GM23338 (cell line): ENCODE measurements at regions not wholly inside any gene's neighbourhood (a gene's known extent, or its start where the extent isn't known, plus 50 kb on each side); places are given as distances from the start of the nearest gene placed in this dataset.

Experiments
- ATAC-seq: fragments of 200-7000 bp; cut with Tn5 transposase; 3 replicates; pipeline ENCODE4 v1.9.1; 2020
- DNase-seq: peaks from one replicate; pipeline ENCODE4 v3.0.0-alpha.2; 2015; ENCODE audit warnings: low spot score
- H2AFZ ChIP-seq: fragments of 200-600 bp; sonication (generic); 2 replicates; pipeline ENCODE4 v1.8.0; 2016; ENCODE audit warnings: antibody characterized with exemption, mild to moderate bottlenecking, moderate library complexity
- H3F3A ChIP-seq: fragments of 200-600 bp; sonication (generic); replicated peaks from 2 replicates; pipeline ENCODE4 v1.8.0; 2017; ENCODE audit warnings: antibody characterized with exemption, mixed run types, low read depth
- H3K27ac ChIP-seq: fragments of 200-600 bp; sonication (generic); 2 replicates; pipeline ENCODE4 v1.6.1; 2016; ENCODE audit warnings: low read depth
- H3K27me3 ChIP-seq: fragments of 200-600 bp; sonication (generic); 2 replicates; pipeline ENCODE4 v1.8.0; 2016; ENCODE audit warnings: mild to moderate bottlenecking, mixed run types, moderate library complexity; ENCODE audit not compliant: insufficient read depth
- H3K36me3 ChIP-seq: fragments of 200-600 bp; sonication (generic); 2 replicates; pipeline ENCODE4 v1.8.0; 2016; ENCODE audit warnings: mild to moderate bottlenecking; ENCODE audit not compliant: insufficient read depth
- H3K4me1 ChIP-seq: fragments of 200-600 bp; sonication (generic); 2 replicates; pipeline ENCODE4 v1.8.0; 2016; ENCODE audit warnings: mild to moderate bottlenecking, moderate library complexity; ENCODE audit not compliant: insufficient read depth
- H3K4me2 ChIP-seq: fragments of 200-600 bp; sonication (generic); 2 replicates; pipeline ENCODE4 v1.7.1; 2017; ENCODE audit warnings: mixed run types
- H3K4me3 ChIP-seq: fragments of 200-600 bp; sonication (generic); 2 replicates; pipeline ENCODE4 v1.6.1; 2016; ENCODE audit warnings: mixed run types
- H3K79me2 ChIP-seq: fragments of 200-600 bp; sonication (generic); replicated peaks from 2 replicates; pipeline ENCODE4 v1.8.0; 2017; ENCODE audit warnings: mild to moderate bottlenecking; ENCODE audit not compliant: insufficient read depth
- H3K9me2 ChIP-seq: fragments of 200-600 bp; sonication (generic); 2 replicates; pipeline ENCODE4 v1.8.0; 2017; ENCODE audit not compliant: insufficient read depth
- H4K20me1 ChIP-seq: fragments of 200-600 bp; sonication (generic); replicated peaks from 2 replicates; pipeline ENCODE4 v1.8.0; 2017; ENCODE audit warnings: mild to moderate bottlenecking; ENCODE audit not compliant: insufficient read depth
- H3K27ac Mint-ChIP-seq: 2 replicates; pipeline ENCODE4 v1.8.0; 2020; ENCODE audit warnings: inconsistent platforms, mild to moderate bottlenecking, moderate library complexity, mixed read lengths
- H3K27me3 Mint-ChIP-seq: 3 replicates; pipeline ENCODE4 v1.8.0; 2022; ENCODE audit warnings: low read depth, mild to moderate bottlenecking, moderate library complexity, mixed read lengths, inconsistent platforms; ENCODE audit not compliant: insufficient read depth, poor library complexity
- H3K36me3 Mint-ChIP-seq: 3 replicates; pipeline ENCODE4 v1.8.0; 2021; ENCODE audit warnings: low read depth, mild to moderate bottlenecking, inconsistent platforms, moderate library complexity, mixed read lengths
- H3K4me1 Mint-ChIP-seq: 3 replicates; pipeline ENCODE4 v1.8.0; 2020; ENCODE audit warnings: mild to moderate bottlenecking, inconsistent platforms, mixed read lengths
- H3K4me3 Mint-ChIP-seq: 3 replicates; pipeline ENCODE4 v1.8.0; 2021; ENCODE audit warnings: moderate library complexity, mild to moderate bottlenecking, inconsistent platforms, mixed read lengths
- H3K9me3 Mint-ChIP-seq: 3 replicates; pipeline ENCODE4 v1.8.0; 2020; ENCODE audit warnings: moderate library complexity, mild to moderate bottlenecking, inconsistent platforms, mixed read lengths
- CREB1 ChIP-seq: fragments of 250-450 bp; sonication (Bioruptor Pico); IDR thresholded peaks from 2 replicates; pipeline ENCODE4 v1.5.0; 2020; ENCODE audit warnings: low read depth, mild to moderate bottlenecking, moderate library complexity
- ETS1 ChIP-seq: IDR thresholded peaks from 2 replicates; pipeline ENCODE4 v1.6.1; 2016; ENCODE audit warnings: antibody characterized with exemption
- EZH2 ChIP-seq: fragments of 200-600 bp; sonication (generic); IDR thresholded peaks from one replicate; pipeline ENCODE4 v1.8.0; 2017; ENCODE audit warnings: antibody characterized with exemption, mild to moderate bottlenecking, low read depth; ENCODE audit not compliant: unreplicated experiment
- POLR2AphosphoS5 ChIP-seq: IDR thresholded peaks from 2 replicates; pipeline ENCODE4 v1.6.1; 2016; ENCODE audit warnings: antibody characterized with exemption, low read depth
- ZNF331 ChIP-seq: fragments of 250-450 bp; sonication (Bioruptor Pico); IDR thresholded peaks from 2 replicates; pipeline ENCODE4 v1.5.0; 2020; ENCODE audit warnings: low read depth, mild to moderate bottlenecking, moderate library complexity
- ZNF462 ChIP-seq: fragments of 250-450 bp; sonication (Bioruptor Pico); IDR thresholded peaks from 2 replicates; pipeline ENCODE4 v1.5.0; 2020; ENCODE audit warnings: mild to moderate bottlenecking, moderate library complexity

- no peaks in the 10 kb centered on the region; the same call in 2 of the 3 replicates for H3K4me1 Mint-ChIP-seq
- Histone ChIP-seq H3K4me3 (no peak overlapping the region), H3K36me3 (no peaks in the 10 kb centered on the region), H4K20me1 (no peaks in the 10 kb centered on the region), H3K4me1 (no peaks in the 10 kb centered on the region), H3K4me2 (no peak overlapping the region), H3K79me2 (no peaks in the 10 kb centered on the region), H3K27ac (no peak overlapping the region), H3K9me2 (peaks cover 6% of the 10 kb centered on the region; the same call in 1 of the 2 replicates), H3K27me3 (no peaks in the 10 kb centered on the region), H2AFZ (no peak overlapping the region), H3F3A (no peaks in the 10 kb centered on the region)
- H3K4me3 Mint-ChIP-seq, result no peak overlapping the region
- no peak for TF ChIP-seq POLR2AphosphoS5
- TF ChIP-seq EZH2, result no peak
- TF ChIP-seq ZNF462, result no peak
- TF ChIP-seq ETS1, result no peak
- no peak for TF ChIP-seq CREB1 (CRISPR knock-in tag)
- TF ChIP-seq ZNF331 (CRISPR knock-in tag), result no peak
- no peaks in the 10 kb centered on the region for H3K27me3 Mint-ChIP-seq
- DNase-seq (no peak), ATAC-seq (no peak)
- H3K9me3 Mint-ChIP-seq, result no peaks in the 10 kb centered on the region; the same call in 2 of the 3 replicates
- H3K27ac Mint-ChIP-seq, result no peak overlapping the region
- no peaks in the 10 kb centered on the region for H3K36me3 Mint-ChIP-seq
Measured at GRCh38 chr10:78653555-78653954, 415.2 kb upstream of the ZMIZ1 start.
